ENCODE measurements at regions not wholly inside any gene's neighbourhood (a gene's known extent, or its start where the extent isn't known, plus 50 kb on each side); places are given as distances from the start of the nearest gene placed in this dataset.
"Not testable (repeated sequence)": the region's sequence is repeated elsewhere in the genome, so short reads cannot be mapped to it uniquely, and the experiment has no call there.

- no peak overlapping the region for H3K4me3 ChIP-seq (ENCODE audit: low read length)
- no peak for TF ChIP-seq CTCF (IDR thresholded peaks at IDR 0.05; ENCODE audit: insufficient read depth, low read depth, low read length, missing control alignments)
- no peak for DNase-seq (ENCODE audit: low read depth)
Measured at GRCh38 chr4:1524761-1525160, 118.5 kb upstream of the NKX1-1 start.

GRCh38 chr4:1523907-1524636 lies 117.8 kb upstream of the NKX1-1 start:
- DNase-seq (ENCODE audit: low read depth), result no peak
- H3K4me3 ChIP-seq (ENCODE audit: low read length), result no peak overlapping the region
- no peak for TF ChIP-seq CTCF (IDR thresholded peaks at IDR 0.05; ENCODE audit: insufficient read depth, low read depth, low read length, missing control alignments)

GRCh38 chr4:1523506-1523905 lies 117.3 kb upstream of the NKX1-1 start:
- H3K4me3 ChIP-seq (ENCODE audit: low read length), result no peak overlapping the region
- no peak for DNase-seq (ENCODE audit: low read depth)
- no peak for TF ChIP-seq CTCF (IDR thresholded peaks at IDR 0.05; ENCODE audit: insufficient read depth, low read depth, low read length, missing control alignments)

GRCh38 chr4:1523033-1523432 lies 116.8 kb upstream of the NKX1-1 start:
- H3K4me3 ChIP-seq (ENCODE audit: low read length), result no peak overlapping the region
- no peak for TF ChIP-seq CTCF (IDR thresholded peaks at IDR 0.05; ENCODE audit: insufficient read depth, low read depth, low read length, missing control alignments)

GRCh38 chr4:1522606-1523005 lies 116.4 kb upstream of the NKX1-1 start:
- no peak for TF ChIP-seq CTCF (IDR thresholded peaks at IDR 0.05; ENCODE audit: insufficient read depth, low read depth, low read length, missing control alignments)
- no peak for DNase-seq (ENCODE audit: low read depth)
- no peak overlapping the region for H3K4me3 ChIP-seq (ENCODE audit: low read length)

More at GRCh38 chr4:1523033-1523432, 116.8 kb upstream of the NKX1-1 start:
- DNase-seq (ENCODE audit: low read depth), result no peak

GRCh38 chr4:1521821-1522361 lies 115.6 kb upstream of the NKX1-1 start:
- DNase-seq (ENCODE audit: low read depth), result no peak
- no peak for TF ChIP-seq CTCF (IDR thresholded peaks at IDR 0.05; ENCODE audit: insufficient read depth, low read depth, low read length, missing control alignments)
- no peak overlapping the region for H3K4me3 ChIP-seq (ENCODE audit: low read length)

GRCh38 chr4:1520795-1521576 lies 114.7 kb upstream of the NKX1-1 start:
- not testable (repeated sequence) for DNase-seq (ENCODE audit: low read depth)

More at GRCh38 chr4:1520795-1521576, 114.7 kb upstream of the NKX1-1 start:
- H3K4me3 ChIP-seq (ENCODE audit: low read length), result not testable (repeated sequence)
